Mesenchymal stem cell (in vitro differentiated cells and primary cell): ENCODE measurements at regions not wholly inside any gene's neighbourhood (a gene's known extent, or its start where the extent isn't known, plus 50 kb on each side); places are given as distances from the start of the nearest gene placed in this dataset.
"Not testable (repeated sequence)": the region's sequence is repeated elsewhere in the genome, so short reads cannot be mapped to it uniquely, and the experiment has no call there.

ENCODE experiments used
- DNase-seq: peaks from one replicate; pipeline ENCODE4 v3.0.0-alpha.2; 2013
- H2AFZ ChIP-seq: one replicate; pipeline ENCODE4 v1.6.1; 2013; ENCODE audit warnings: low read depth, mild to moderate bottlenecking, control low read depth, inconsistent platforms, low read length, moderate library complexity
- H2AK5ac ChIP-seq: 2 replicates; pipeline ENCODE4 v1.6.1; 2013; ENCODE audit warnings: low read length, moderate library complexity, mild to moderate bottlenecking, inconsistent platforms; ENCODE audit not compliant: severe bottlenecking
- H2BK120ac ChIP-seq: one replicate; pipeline ENCODE4 v1.6.1; 2013; ENCODE audit warnings: low read depth, mild to moderate bottlenecking, inconsistent platforms, low read length, moderate library complexity
- H2BK12ac ChIP-seq, 2 experiments: one replicate each; pipeline ENCODE4 v1.6.1; 2013; ENCODE audit warnings: inconsistent platforms in 2 of 2, low read length in 2 of 2, mild to moderate bottlenecking in 2 of 2, moderate library complexity in 2 of 2, control low read depth in 1 of 2
- H2BK15ac ChIP-seq: one replicate; pipeline ENCODE4 v1.6.1; 2013; ENCODE audit warnings: mild to moderate bottlenecking, low read depth, inconsistent platforms; ENCODE audit not compliant: poor library complexity, severe bottlenecking
- H2BK5ac ChIP-seq: 2 replicates; pipeline ENCODE4 v1.6.1; 2013; ENCODE audit warnings: low read depth, mild to moderate bottlenecking, low read length, control low read depth, inconsistent platforms; ENCODE audit not compliant: poor library complexity, severe bottlenecking
- H3K14ac ChIP-seq, 2 experiments: one replicate each; pipeline ENCODE4 v1.6.1; 2013; ENCODE audit warnings: inconsistent platforms in 2 of 2, low read length in 2 of 2, control low read depth in 1 of 2, mild to moderate bottlenecking in 1 of 2, moderate library complexity in 1 of 2
- H3K18ac ChIP-seq, 2 experiments: one replicate each; pipeline ENCODE4 v1.6.1; 2013; ENCODE audit warnings: inconsistent platforms in 2 of 2, low read length in 2 of 2, control low read depth in 1 of 2, low read depth in 1 of 2, mild to moderate bottlenecking in 1 of 2
- H3K23ac ChIP-seq, 2 experiments: one replicate each; pipeline ENCODE4 v1.6.1; 2013; ENCODE audit warnings: inconsistent platforms in 2 of 2, low read length in 2 of 2, mild to moderate bottlenecking in 2 of 2, moderate library complexity in 2 of 2, control low read depth in 1 of 2
- H3K27ac ChIP-seq: 2 replicates; pipeline ENCODE4 v1.5.1; 2013; ENCODE audit warnings: mild to moderate bottlenecking, moderate library complexity, low read length, control low read depth, inconsistent platforms; ENCODE audit not compliant: poor library complexity, severe bottlenecking
- H3K27me3 ChIP-seq, 2 experiments: 2 replicates each; pipeline versions ENCODE4 v1.6.1 to v1.7.0; 2013; ENCODE audit warnings: low read length in 2 of 2, mild to moderate bottlenecking in 2 of 2, moderate library complexity in 2 of 2, control low read depth in 1 of 2, inconsistent platforms in 1 of 2; ENCODE audit not compliant: control insufficient read depth in 1 of 2, insufficient read depth in 1 of 2
- H3K36me3 ChIP-seq, 2 experiments: 2 replicates each; pipeline versions ENCODE4 v1.6.1 to v1.7.0; 2013; ENCODE audit warnings: low read length in 2 of 2, control low read depth in 1 of 2, inconsistent platforms in 1 of 2, low read depth in 1 of 2, mild to moderate bottlenecking in 1 of 2; ENCODE audit not compliant: insufficient read depth in 2 of 2, control insufficient read depth in 1 of 2
- H3K4ac ChIP-seq, 2 experiments: one replicate each; pipeline ENCODE4 v1.6.1; 2013; ENCODE audit warnings: inconsistent platforms in 2 of 2, low read length in 2 of 2, mild to moderate bottlenecking in 2 of 2, moderate library complexity in 2 of 2, control low read depth in 1 of 2, low read depth in 1 of 2
- H3K4me1 ChIP-seq: 2 replicates; pipeline ENCODE4 v1.6.1; 2013; ENCODE audit warnings: low read depth, low read length, control low read depth; ENCODE audit not compliant: control insufficient read depth, insufficient read depth
- H3K4me2 ChIP-seq: 2 replicates; pipeline ENCODE4 v1.6.1; 2013; ENCODE audit warnings: low read length, mild to moderate bottlenecking, inconsistent platforms; ENCODE audit not compliant: poor library complexity, severe bottlenecking
- H3K4me3 ChIP-seq, 2 experiments: 2 replicates each; pipeline versions ENCODE4 v1.5.1 to v1.7.0; 2013; ENCODE audit warnings: low read length in 2 of 2, mild to moderate bottlenecking in 2 of 2, control low read depth in 1 of 2, low read depth in 1 of 2; ENCODE audit not compliant: insufficient read depth in 1 of 2
- H3K79me1 ChIP-seq: replicated peaks from 2 replicates; pipeline ENCODE4 v1.6.1; 2013; ENCODE audit warnings: mild to moderate bottlenecking, control low read depth, low read length, inconsistent platforms; ENCODE audit not compliant: poor library complexity, severe bottlenecking
- H3K9ac ChIP-seq: 2 replicates; pipeline ENCODE4 v1.7.0; 2013; ENCODE audit warnings: mild to moderate bottlenecking, low read length, moderate library complexity
- H3K9me3 ChIP-seq: 2 replicates; pipeline ENCODE4 v1.7.0; 2013; ENCODE audit warnings: mild to moderate bottlenecking, low read length; ENCODE audit not compliant: control insufficient read depth
- H4K8ac ChIP-seq: one replicate; pipeline ENCODE4 v1.6.1; 2013; ENCODE audit warnings: inconsistent platforms, mild to moderate bottlenecking, low read length, moderate library complexity
- H4K91ac ChIP-seq: one replicate; pipeline ENCODE4 v1.6.1; 2013; ENCODE audit warnings: mild to moderate bottlenecking, low read length, inconsistent platforms
- WGBS: methylation state at CpG from one replicate; pipeline ENCODE4 v1.1.7; 2013; ENCODE audit warnings: mixed read lengths; 5-methylcytosine and 5-hydroxymethylcytosine counted together

- Histone ChIP-seq H3K14ac (no peak overlapping the region), H2BK15ac (no peak overlapping the region), H2AK5ac (no peak overlapping the region), H2BK5ac (no peak overlapping the region), H3K79me1 (peaks cover 9% of the 10 kb centered on the region), H3K4ac (no peak overlapping the region), H3K9ac (no peak overlapping the region), H3K23ac (no peak overlapping the region), H3K9me3 (no peaks in the 10 kb centered on the region), H3K18ac (no peak overlapping the region), H3K4me1 (peaks cover 5% of the 10 kb centered on the region), H3K27me3 (peaks cover 0 to 5% of the 10 kb centered on the region in 2 experiments), H3K27ac (no peak overlapping the region), H2AFZ (no peak overlapping the region), H2BK120ac (no peak overlapping the region), H3K36me3 (no peaks in the 10 kb centered on the region), H3K4me2 (no peak overlapping the region), H4K8ac (no peak overlapping the region), H3K4me3 (no peak overlapping the region), H2BK12ac (no peak overlapping the region), H4K91ac (no peak overlapping the region)
- DNase-seq = no peak
These were observed 123.1 kb downstream of the MPP7 start for GRCh38 chr10:28179743-28180099.

DNA sequence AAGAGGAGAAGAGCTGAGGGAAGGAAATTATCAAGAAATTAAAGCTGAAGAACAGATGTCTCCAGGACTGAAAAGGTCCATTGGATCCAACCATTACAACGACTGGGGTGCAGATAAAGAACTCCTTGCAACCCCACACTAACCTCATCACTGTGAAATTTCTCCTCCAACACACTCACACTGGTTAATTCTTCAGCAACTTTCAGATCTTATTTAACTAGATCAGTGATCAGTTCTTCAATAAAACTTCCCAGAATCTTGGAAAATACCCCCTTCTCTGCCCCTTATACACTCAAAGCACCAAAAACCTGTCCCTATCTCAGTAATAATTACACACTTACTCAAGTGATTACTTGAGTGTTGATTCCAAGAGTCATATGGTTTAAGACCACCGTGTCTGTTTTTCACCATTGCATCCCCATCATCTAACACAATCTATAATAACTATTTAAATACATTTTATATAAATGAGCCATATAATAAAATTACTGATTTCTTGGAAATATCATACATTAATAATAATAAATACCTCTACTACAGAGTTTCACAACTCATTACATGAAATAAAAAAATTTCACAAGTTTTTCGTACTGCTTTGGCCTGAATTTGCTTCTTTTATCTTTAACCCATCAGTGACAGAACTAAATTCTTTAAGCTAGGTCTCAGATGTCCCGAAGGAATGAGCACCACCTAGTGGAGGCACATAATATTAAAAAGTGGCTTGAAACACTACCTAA is 123.7 kb downstream of the MPP7 start:
- H3K18ac ChIP-seq = no peak overlapping the region
- H3K4me3 ChIP-seq = no peak overlapping the region
- H3K27ac ChIP-seq = no peak overlapping the region
- peak overlapping the region; percentile 77 for H2AK5ac ChIP-seq
- H3K4ac ChIP-seq = no peak overlapping the region
- no peak overlapping the region for H3K23ac ChIP-seq
- H4K91ac ChIP-seq = no peak overlapping the region
- no peaks in the 10 kb centered on the region for H3K36me3 ChIP-seq
- H3K27me3 ChIP-seq = peaks cover 0 to 5% of the 10 kb centered on the region in 2 experiments
- peak overlapping the region; percentile 52 for H3K9ac ChIP-seq
- no peak overlapping the region for H2AFZ ChIP-seq
- DNase-seq = peak; percentile 65
- no peaks in the 10 kb centered on the region for H3K9me3 ChIP-seq
- H2BK15ac ChIP-seq = no peak overlapping the region
- peaks cover 5% of the 10 kb centered on the region for H3K4me1 ChIP-seq
- H2BK12ac ChIP-seq = no peak overlapping the region
- H3K4me2 ChIP-seq = no peak overlapping the region
- no peak overlapping the region for H3K14ac ChIP-seq
- no peak overlapping the region for H2BK5ac ChIP-seq
- WGBS = 48% methylated on average over 2 of the region's 4 CpGs
- H2BK120ac ChIP-seq = no peak overlapping the region
- H3K79me1 ChIP-seq = peaks cover 9% of the 10 kb centered on the region
- no peak overlapping the region for H4K8ac ChIP-seq

DNA sequence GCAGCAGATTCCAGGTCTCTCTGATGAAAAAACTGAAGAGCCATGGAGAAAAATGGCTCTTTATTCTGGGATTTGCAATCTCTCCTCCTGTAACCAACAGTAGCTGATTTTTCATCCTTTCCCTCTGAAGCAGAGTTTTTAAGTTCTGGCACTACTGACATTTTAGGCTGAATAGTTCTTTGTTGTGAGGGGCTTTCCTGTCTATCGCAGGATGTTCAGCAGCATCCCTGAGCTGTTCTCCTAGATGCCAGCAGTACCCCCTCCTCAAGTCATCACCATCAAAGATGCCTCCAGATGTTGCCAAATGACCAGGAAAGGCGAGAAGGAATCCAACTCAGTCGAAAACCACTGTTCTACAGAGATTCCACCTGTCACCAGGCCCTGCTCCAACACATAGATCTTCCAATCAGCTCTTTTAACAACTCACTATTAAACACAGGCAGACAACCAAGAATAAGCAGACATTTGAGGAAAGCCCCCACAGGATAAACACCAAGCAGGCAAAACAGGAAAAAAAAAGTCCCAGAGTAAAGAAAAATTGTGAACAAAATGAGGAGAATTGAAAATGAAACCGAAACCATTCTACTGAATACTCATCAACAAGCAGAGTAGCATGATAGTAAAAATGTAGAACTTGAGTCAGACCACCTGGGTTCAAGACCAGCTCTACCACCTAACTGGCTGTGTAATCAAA is 124.8 kb downstream of the MPP7 start:
- Histone ChIP-seq H2AK5ac (peak overlapping the region; percentile 40), H3K27ac (peak overlapping the region; percentile 20), H3K9me3 (no peaks in the 10 kb centered on the region), H4K8ac (peak overlapping the region; percentile 19), H2AFZ (peak overlapping the region; percentile 39), H3K27me3 (no peaks in the 10 kb centered on the region), H3K4me1 (peaks cover 5% of the 10 kb centered on the region), H2BK5ac (no peak overlapping the region), H3K4ac (peak overlapping the region in 1 of 2 experiments; percentile 69), H3K79me1 (peaks cover 11% of the 10 kb centered on the region), H2BK15ac (no peak overlapping the region), H3K4me3 (peak overlapping the region in 1 of 2 experiments; percentile 32), H2BK12ac (no peak overlapping the region), H3K9ac (peak overlapping the region; percentile 52), H4K91ac (no peak overlapping the region), H3K18ac (no peak overlapping the region), H3K14ac (no peak overlapping the region), H3K4me2 (no peak overlapping the region), H3K36me3 (no peaks in the 10 kb centered on the region), H2BK120ac (no peak overlapping the region), H3K23ac (no peak overlapping the region)
- 92% methylated on average over 3 of the region's 4 CpGs for whole genome bisulfite sequencing
- peak; percentile 50 for DNase-seq

- WGBS = no CpG with 5 or more reads among the region's 4 CpGs
- not testable (repeated sequence) for H3K36me3 ChIP-seq, H3K4me2 ChIP-seq, H3K27ac ChIP-seq, H2AFZ ChIP-seq, H4K91ac ChIP-seq, H3K23ac ChIP-seq, H4K8ac ChIP-seq, H3K18ac ChIP-seq, H2AK5ac ChIP-seq, H3K4me1 ChIP-seq, H2BK5ac ChIP-seq, H2BK120ac ChIP-seq, H3K9ac ChIP-seq, H3K4me3 ChIP-seq, H3K27me3 ChIP-seq, H2BK15ac ChIP-seq, H2BK12ac ChIP-seq, H3K14ac ChIP-seq, H3K4ac ChIP-seq, H3K9me3 ChIP-seq
- peaks cover 13% of the 10 kb centered on the region for H3K79me1 ChIP-seq
- DNase-seq = peak; percentile 11
These were observed 126.4 kb downstream of the MPP7 start for GRCh38 chr10:28176498-28176897.
